Activated T-helper 1 cell treated with Interleukin-2 at 50 U/mL for 16 hours (primary cell): ENCODE measurements at regions not wholly inside any gene's neighbourhood (a gene's known extent, or its start where the extent isn't known, plus 50 kb on each side); places are given as distances from the start of the nearest gene placed in this dataset.

ENCODE experiments used
- DNase-seq: peaks from one replicate; pipeline ENCODE4 v3.0.0-alpha.2; 2020; ENCODE audit warnings: low read depth

DNA sequence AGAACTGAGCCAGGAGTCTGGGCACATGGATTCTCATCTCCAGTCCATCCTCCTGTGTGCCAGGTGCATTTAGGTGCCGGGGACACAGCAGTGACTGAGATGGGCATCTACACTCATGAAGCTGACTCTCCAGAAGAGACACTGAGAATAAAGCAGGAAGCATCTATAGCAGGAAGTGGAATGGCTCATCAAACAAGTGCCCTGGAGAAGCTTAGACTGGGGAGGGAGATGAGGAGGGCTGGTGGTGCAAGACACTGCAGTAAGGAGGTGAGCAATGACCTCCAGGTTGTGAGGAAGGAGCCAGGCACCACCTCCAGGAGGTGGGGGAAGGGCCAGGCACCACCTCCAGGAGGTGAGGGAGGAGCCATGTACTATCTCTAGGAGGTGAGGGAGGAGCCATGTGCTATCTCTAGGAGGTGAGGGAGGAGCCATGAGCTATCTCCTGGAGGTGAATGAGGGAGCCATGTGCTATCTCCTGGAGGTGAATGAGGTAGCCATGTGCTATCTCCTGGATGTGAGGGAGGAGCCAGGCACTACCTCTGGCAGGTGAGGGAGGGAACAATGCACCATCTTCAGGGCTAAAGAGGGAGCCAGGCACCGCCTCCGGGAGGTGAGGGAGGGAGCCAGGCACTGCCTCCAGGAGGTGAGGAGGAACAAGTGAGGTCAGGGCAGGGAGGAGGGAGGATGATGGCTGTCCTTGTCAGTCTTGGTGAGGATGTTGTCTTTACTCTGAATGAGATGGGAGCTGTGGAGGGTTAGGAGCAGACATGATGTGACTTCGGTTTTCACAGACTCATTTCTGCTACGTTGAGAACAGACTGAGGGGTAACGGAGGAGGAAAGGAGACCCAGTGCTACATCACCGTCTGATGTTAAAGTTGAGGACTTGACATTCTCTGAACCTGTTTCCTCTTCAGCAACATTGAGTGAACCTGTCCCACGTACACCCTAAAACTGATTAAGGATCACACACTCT is 961.9 kb upstream of the TMEM132C start:
- DNase-seq, result no peak

DNA sequence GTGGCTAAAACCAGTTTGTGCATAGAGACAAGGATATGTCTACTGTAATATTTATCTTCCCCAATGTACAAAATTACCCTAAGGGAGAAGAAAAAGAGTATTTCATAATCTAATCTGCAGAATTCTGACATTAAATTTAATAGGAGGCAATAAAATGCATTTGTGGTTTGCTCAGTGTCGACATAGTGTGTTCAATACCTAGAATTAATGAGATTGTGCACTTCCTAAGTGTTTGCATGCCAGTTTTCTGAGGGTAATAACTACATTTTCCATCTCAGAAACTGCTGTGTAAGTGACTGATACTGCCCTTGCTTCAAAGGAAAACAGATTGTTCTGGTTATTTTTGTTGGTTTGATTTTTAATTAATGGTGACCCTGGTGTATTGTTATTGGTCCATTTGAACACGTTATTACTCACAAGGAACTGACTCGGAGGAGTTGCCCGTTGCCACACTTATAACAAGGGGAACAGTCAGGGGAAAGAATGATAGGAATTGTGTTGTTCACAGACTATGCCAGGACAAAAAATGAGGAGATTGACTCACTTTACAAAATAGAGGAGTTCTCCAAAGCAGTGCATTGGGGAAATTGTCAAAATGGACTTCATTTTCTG is 960.3 kb upstream of the TMEM132C start:
- DNase-seq, result no peak

DNA sequence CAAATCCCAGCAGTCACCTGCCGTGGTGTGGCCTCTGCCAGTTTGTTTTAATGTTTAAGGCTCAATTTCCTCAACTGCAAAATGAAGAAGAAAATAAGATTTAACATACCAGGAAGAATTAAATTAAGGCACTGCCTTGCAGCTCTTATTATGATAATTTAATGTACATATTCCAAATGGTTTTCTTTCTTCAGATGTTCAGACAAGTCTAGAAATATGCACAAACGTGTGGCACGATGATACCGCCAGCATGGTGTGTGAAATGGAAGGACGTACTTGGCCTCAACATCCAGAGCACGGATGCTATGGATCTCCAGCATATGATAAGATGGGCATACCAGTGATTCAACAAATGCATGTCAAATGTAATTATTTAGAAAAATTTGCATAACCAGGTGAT is 959.4 kb upstream of the TMEM132C start:
- no peak for DNase-seq

- DNase-seq, result no peak
These were observed 958.8 kb upstream of the TMEM132C start for GRCh38 chr12:127308148-127308547.

DNA sequence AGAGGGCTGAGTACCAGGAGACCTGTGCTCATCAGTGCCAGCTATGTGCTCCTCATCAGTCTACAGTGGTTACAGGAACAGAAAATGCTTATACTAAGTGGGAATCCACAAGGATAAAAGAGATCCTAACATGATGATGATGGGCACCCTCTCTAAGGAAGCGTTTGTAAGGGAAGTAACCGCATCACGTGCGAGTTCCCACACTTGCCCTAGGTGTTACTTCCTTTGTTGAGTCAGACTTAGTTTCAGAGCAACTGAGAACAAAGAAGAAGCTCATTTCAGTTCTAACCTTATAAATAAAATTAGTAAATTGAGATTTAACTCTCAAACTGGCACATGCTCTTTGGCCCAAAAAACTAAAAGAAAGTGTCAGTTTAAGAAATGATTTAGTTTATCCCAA is 956.4 kb upstream of the TMEM132C start:
- DNase-seq, result no peak

- DNase-seq, result no peak
These were observed 955.1 kb upstream of the TMEM132C start for GRCh38 chr12:127311720-127312364.

DNA sequence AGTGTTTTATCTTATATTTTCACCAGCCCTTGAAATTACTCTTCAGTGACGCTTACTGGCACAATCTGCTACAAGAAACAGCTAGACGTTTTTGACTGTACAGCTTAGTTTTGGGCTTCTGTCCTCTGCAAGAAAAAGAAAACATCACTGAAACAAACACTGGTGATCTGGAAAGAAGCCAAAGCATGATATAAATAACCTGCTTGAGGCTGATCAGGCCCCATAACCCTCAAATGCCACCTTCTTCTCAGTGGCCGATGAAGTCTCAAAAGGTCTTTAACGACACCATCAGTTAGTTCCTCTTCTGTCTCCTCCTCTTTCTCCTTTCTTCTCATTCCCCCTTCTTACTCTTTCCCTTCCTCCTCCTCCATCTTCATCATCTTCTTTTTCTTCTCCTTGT is 942.3 kb upstream of the TMEM132C start:
- no peak for DNase-seq

DNA sequence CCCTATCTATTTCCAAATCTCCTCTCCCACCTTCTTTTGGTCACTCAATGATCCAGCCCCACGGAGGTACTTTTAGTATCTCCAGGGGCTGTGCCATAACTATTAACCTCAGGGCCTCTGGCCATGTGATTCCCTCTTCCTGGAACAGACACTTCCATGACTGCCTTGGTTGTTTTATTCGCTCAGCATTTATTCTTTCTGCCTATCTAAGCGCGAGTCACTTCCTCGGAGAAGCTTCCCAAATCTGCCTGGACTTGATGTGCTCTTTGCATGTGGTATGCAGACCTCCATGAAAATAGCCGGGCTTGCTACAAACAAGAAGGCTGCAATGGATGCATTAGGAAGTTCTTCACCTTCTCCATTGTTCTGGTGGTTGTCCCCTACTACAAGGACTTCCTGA is 939.0 kb upstream of the TMEM132C start:
- DNase-seq, result no peak

GRCh38 chr12:127328867-127329266 is 938.1 kb upstream of the TMEM132C start:
- DNase-seq, result no peak

- no peak for DNase-seq
These were observed 932.6 kb upstream of the TMEM132C start for GRCh38 chr12:127334365-127334764.

GRCh38 chr12:127334912-127335644 is 931.9 kb upstream of the TMEM132C start:
- DNase-seq, result no peak

DNA sequence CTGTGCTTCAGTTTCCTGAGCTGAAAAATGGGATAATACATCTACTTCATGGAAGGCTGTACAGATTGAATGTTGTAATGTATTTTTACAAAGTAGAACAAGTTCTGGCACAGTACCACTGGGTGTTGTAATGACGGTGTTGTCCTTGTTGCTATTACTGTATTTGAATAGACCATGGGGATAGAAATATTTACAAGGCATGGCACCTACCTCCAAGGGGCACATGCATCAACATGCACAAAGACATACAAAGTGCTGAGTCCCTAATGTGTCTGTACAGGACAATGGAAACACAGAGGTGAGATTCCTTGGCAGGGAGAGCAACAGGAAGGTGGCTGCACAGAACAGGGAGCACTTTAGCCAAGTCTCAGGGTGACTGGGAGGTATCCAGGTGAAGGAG is 930.6 kb upstream of the TMEM132C start:
- no peak for DNase-seq

- no peak for DNase-seq
These were observed 927.9 kb upstream of the TMEM132C start for GRCh38 chr12:127339065-127339464.

GRCh38 chr12:127340381-127340780 is 926.6 kb upstream of the TMEM132C start:
- no peak for DNase-seq

DNA sequence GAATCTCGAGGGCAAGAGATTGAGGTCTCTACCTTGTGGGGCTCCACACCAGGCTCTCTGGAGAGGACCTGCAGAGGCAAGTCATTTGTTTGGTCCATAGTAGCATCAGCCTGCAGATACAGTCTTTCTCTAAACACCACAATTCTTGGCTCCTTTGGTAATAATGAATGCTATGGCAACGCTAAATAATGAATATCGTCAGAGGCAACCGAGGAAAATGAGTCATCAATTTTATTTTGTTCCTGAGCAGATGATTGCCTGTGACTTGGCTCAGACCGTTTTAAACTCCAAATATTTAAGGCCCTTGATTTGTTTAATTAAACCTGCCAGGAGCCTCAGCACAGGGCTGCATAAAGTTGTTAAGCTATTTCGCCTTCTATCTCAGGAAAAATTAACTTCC is 924.1 kb upstream of the TMEM132C start:
- DNase-seq, result no peak

- DNase-seq, result no peak
These were observed 923.0 kb upstream of the TMEM132C start for GRCh38 chr12:127343940-127344339.

DNA sequence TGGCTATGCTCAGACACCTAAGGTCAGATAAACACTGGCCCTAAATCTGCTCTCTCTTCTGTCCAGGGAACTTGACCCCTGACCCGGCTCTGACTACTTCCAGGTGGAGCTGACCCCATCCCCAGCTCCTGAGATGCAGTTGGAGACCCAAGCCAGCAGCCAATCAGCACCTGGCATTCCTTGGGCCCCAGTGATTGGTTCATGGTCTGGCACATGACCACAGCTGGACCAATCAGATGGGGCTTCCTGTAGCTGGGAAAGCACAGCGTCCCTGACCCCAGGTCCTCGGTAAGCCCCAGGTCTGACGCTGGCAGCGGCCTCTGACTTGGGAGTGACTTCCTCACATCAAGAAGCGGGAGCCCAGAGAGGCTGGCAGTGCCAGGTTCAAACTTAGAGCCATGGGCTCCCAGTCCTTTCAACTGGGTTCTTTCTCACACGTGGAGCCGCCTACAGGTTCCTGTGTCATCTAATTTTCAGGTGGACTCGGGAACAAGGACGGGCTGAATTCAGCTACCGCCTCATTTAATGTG is 915.4 kb upstream of the TMEM132C start:
- no peak for DNase-seq

GRCh38 chr12:127355061-127355841 is 911.7 kb upstream of the TMEM132C start:
- no peak for DNase-seq

DNA sequence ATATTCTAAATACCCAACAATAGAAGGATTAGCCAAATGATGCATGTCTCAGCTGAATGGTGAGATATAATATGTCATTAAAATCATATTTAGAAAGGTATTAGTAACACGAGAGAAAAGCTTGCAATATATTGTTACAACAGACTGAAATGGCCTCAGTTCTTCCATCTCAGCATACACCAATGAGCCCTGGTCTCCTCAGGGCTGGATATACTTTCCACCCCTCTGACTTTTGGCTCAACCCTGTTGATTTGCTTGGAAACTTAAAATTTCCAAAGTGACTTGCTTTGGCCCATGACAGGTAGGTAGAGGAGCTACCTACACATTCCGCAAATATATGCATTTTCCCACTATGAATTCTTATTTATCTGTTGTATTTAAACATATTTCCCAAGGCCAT is 908.1 kb upstream of the TMEM132C start:
- DNase-seq, result no peak

DNA sequence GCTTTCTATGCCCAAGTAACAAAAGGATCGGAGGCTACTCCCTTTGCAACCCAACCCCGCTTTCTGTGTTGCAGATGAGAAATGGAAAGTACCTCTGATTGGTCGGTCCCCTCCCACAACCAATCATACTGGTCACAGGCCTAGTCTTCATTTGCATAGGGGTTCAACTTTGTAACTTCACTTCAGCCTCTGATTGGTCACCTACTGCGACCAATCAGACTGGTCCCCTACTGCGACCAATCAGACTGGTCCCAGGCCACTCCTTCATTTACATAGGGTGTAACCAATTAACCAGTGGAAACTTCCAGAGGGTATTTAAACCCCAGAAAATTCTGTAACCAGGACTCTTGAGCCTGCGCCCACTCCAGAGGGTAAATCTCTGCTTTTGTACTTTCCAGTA is 906.4 kb upstream of the TMEM132C start:
- no peak for DNase-seq

GRCh38 chr12:127362121-127362520 is 904.8 kb upstream of the TMEM132C start:
- DNase-seq, result no peak
